Neutrophil (primary cell): ENCODE measurements at regions not wholly inside any gene's neighbourhood (a gene's known extent, or its start where the extent isn't known, plus 50 kb on each side); places are given as distances from the start of the nearest gene placed in this dataset.

Experiments
- H3K27ac ChIP-seq: fragments of 200-600 bp; sonication (generic); 2 replicates; pipeline ENCODE4 v1.5.1; 2016; ENCODE audit warnings: mild to moderate bottlenecking, moderate library complexity
- H3K27me3 ChIP-seq: fragments of 200-600 bp; sonication (generic); 2 replicates; pipeline ENCODE4 v1.6.0; 2016; ENCODE audit warnings: mild to moderate bottlenecking
- H3K36me3 ChIP-seq: fragments of 200-600 bp; sonication (generic); 2 replicates; pipeline ENCODE4 v1.5.1; 2017
- H3K4me1 ChIP-seq, 2 experiments: fragments of 200-600 bp in 1 of 2; sonication (generic) in 1 of 2; 1 replicate in 1 of 2; 2 replicates in 1 of 2; pipeline versions ENCODE4 v1.5.1 to v1.6.1; 2013 to 2016; ENCODE audit warnings: low read depth in 1 of 2, low read length in 1 of 2, mild to moderate bottlenecking in 1 of 2, moderate library complexity in 1 of 2; ENCODE audit not compliant: control insufficient read depth in 1 of 2, insufficient read depth in 1 of 2
- H3K4me3 ChIP-seq, 2 experiments: fragments of 200-600 bp in 1 of 2; sonication (generic) in 1 of 2; 1 replicate in 1 of 2; 2 replicates in 1 of 2; pipeline ENCODE4 v1.5.1; 2013 to 2016; ENCODE audit warnings: low read depth in 1 of 2, low read length in 1 of 2, mild to moderate bottlenecking in 1 of 2, moderate library complexity in 1 of 2
- H3K9me3 ChIP-seq: fragments of 200-600 bp; sonication (generic); 2 replicates; pipeline ENCODE4 v1.5.1; 2016
- TF ChIP-seq, protein P1 (sequence below): fragments of 200-600 bp; sonication (generic); IDR thresholded peaks from 2 replicates; pipeline ENCODE4 v1.5.1; 2016; ENCODE audit warnings: antibody characterized with exemption

DNA sequence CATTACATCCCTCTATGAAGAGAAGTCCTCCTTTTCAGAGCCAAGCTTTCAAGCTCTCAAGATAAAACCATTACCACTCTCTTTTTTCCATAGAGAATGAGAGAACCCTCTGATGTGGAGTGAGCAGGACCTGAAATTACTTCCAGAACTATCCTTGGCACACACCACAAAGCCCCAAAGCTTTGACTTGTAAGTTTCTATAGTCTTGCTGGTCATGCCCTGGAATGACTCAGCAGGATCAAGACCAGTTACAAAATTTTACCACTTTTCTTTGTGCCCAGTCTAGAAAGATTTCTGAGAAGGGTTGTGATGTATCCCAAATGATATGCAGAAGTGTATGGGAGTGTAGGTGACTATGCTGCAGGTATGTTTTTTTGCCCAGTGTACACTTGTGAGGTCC lies 760.6 kb downstream of the TLE1 start:
- Histone ChIP-seq H3K27me3 (no peaks in the 10 kb centered on the region), H3K9me3 (peaks cover 5% of the 10 kb centered on the region), H3K4me3 (no peak overlapping the region), H3K27ac (no peak overlapping the region), H3K36me3 (no peaks in the 10 kb centered on the region), H3K4me1 (no peaks in the 10 kb centered on the region)
- TF ChIP-seq, protein P1, sequence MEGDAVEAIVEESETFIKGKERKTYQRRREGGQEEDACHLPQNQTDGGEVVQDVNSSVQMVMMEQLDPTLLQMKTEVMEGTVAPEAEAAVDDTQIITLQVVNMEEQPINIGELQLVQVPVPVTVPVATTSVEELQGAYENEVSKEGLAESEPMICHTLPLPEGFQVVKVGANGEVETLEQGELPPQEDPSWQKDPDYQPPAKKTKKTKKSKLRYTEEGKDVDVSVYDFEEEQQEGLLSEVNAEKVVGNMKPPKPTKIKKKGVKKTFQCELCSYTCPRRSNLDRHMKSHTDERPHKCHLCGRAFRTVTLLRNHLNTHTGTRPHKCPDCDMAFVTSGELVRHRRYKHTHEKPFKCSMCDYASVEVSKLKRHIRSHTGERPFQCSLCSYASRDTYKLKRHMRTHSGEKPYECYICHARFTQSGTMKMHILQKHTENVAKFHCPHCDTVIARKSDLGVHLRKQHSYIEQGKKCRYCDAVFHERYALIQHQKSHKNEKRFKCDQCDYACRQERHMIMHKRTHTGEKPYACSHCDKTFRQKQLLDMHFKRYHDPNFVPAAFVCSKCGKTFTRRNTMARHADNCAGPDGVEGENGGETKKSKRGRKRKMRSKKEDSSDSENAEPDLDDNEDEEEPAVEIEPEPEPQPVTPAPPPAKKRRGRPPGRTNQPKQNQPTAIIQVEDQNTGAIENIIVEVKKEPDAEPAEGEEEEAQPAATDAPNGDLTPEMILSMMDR: no peak

DNA sequence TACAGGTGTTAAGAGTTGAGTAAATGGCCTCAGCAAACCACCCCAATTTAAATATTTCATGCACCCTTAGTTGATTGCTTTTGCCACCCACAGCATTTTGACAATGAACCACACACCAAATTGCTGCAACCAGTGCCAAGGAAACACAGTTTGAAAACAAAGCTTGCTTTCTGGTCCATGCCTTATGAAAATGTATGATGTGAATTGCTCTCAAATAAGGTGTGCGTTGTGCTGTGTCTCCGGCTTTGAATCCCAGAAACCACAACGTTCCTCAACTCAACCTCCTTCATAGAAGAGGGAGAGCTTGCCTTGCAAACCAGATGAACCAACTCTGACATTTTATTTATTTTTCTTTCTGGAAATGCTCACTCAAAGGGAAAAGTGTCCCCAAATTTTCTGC lies 762.7 kb downstream of the TLE1 start:
- no peaks in the 10 kb centered on the region for H3K4me1 ChIP-seq
- TF ChIP-seq, protein P1: no peak
- H3K36me3 ChIP-seq: no peaks in the 10 kb centered on the region
- no peaks in the 10 kb centered on the region for H3K27me3 ChIP-seq
- H3K9me3 ChIP-seq: peaks cover 5% of the 10 kb centered on the region
- H3K27ac ChIP-seq: no peak overlapping the region
- no peak overlapping the region for H3K4me3 ChIP-seq

DNA sequence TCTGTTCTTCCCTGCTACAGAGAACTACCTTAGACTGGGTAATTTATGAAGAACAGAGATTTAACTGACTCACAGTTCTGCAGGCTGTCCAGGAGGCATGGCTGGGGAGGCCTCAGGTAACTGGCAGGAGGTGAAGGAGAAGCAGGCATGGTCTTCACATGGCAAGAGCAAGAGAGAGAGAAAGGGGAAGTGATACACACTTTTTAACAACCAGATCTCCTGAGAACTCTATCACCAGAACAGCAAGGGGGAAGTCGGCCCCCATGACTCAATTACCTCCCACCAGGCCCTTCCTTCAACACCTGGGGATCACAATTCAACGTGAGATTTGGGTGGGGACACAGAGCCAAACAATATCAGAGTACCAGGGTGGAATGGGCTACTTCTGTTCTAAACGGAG lies 766.8 kb downstream of the TLE1 start:
- no peaks in the 10 kb centered on the region for H3K27me3 ChIP-seq
- H3K27ac ChIP-seq: no peak overlapping the region
- no peaks in the 10 kb centered on the region for H3K36me3 ChIP-seq
- no peaks in the 10 kb centered on the region for H3K4me1 ChIP-seq
- H3K9me3 ChIP-seq: peaks cover 5% of the 10 kb centered on the region
- TF ChIP-seq, protein P1: no peak
- H3K4me3 ChIP-seq: no peak overlapping the region

DNA sequence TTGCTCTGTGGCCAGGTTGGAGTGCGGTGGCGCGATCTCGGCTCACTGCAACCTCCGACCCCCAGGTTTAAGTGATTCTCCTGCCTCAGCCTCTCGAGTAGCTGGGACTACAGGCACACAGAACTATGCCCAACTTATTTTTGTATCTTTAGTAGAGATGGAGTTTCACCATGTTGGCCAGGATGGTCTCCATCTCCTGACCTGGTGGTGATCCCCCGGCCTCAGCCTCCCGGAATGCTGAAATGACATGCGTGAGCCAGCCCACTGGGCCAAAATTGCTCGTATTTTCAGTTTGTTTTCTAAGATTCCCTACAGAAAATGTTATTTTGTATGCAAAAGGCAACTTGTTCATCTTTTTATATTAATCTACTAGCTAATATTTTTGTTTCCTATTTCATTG lies 782.6 kb downstream of the TLE1 start:
- no peaks in the 10 kb centered on the region for H3K9me3 ChIP-seq
- TF ChIP-seq, protein P1: no peak
- no peaks in the 10 kb centered on the region for H3K36me3 ChIP-seq
- no peaks in the 10 kb centered on the region for H3K27me3 ChIP-seq
- no peaks in the 10 kb centered on the region for H3K4me1 ChIP-seq
- H3K4me3 ChIP-seq: no peak overlapping the region
- no peak overlapping the region for H3K27ac ChIP-seq

DNA sequence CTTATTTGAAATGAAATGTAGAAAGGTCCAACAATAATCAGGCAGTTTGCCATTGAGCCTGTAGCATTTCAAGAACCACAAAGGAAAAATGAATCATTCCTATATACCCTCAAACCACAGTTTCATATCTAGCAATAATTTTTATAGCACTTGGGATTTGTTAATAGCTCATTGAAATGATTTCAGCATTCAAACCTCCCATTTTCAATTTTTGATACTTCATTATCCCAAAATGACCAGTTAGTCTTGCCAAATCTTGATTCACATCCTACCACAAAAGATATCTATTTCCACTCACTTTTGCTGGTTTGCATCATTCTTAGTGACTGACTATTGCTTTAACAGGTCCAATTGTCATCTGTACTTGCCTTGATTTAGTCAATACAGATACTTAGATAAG lies 790.1 kb downstream of the TLE1 start:
- no peak overlapping the region for H3K4me3 ChIP-seq
- TF ChIP-seq, protein P1: no peak
- H3K27ac ChIP-seq: no peak overlapping the region
- H3K27me3 ChIP-seq: no peaks in the 10 kb centered on the region
- H3K4me1 ChIP-seq: no peaks in the 10 kb centered on the region
- no peaks in the 10 kb centered on the region for H3K36me3 ChIP-seq
- no peaks in the 10 kb centered on the region for H3K9me3 ChIP-seq

DNA sequence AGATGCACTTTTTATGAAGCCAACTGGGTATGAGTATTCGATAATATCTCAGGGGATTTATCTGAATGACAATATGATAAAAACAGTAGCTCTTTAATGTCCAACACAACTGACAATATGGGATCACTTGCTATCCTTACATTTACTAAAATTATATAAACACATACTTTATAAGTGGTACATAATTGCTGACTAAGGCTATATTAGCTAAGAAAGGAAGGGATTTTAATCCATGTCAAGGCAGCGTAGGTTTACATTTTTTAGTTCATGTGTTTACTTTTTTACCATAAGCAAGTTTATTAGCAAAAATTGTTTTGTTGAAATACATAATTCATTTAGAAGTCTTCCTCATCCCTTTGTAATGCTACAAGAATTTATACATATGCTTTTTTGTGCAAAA lies 796.2 kb downstream of the TLE1 start:
- H3K27ac ChIP-seq: no peak overlapping the region
- H3K4me3 ChIP-seq: no peak overlapping the region
- TF ChIP-seq, protein P1: no peak
- no peaks in the 10 kb centered on the region for H3K36me3 ChIP-seq
- H3K4me1 ChIP-seq: no peaks in the 10 kb centered on the region
- H3K9me3 ChIP-seq: no peaks in the 10 kb centered on the region
- H3K27me3 ChIP-seq: no peaks in the 10 kb centered on the region
